SK-N-SH treated with all-trans-retinoic acid at 6 μM for 48 hours (cell line): ENCODE measurements at regions not wholly inside any gene's neighbourhood (a gene's known extent, or its start where the extent isn't known, plus 50 kb on each side); places are given as distances from the start of the nearest gene placed in this dataset.

Experiments used
- ARNTL ChIP-seq: fragments of 450-650 bp; formaldehyde crosslinking; IDR thresholded peaks from 2 replicates; pipeline ENCODE4 v1.5.0; 2020; ENCODE audit warnings: low read depth, mild to moderate bottlenecking, moderate library complexity, borderline replicate concordance
- BACH2 ChIP-seq: fragments of 250-450 bp; sonication (Bioruptor Pico); IDR thresholded peaks from 2 replicates; pipeline ENCODE4 v1.9.0; 2021; ENCODE audit warnings: mild to moderate bottlenecking, borderline replicate concordance
- ZFP30 ChIP-seq: fragments of 450-650 bp; formaldehyde crosslinking; IDR thresholded peaks from 2 replicates; pipeline ENCODE4 v1.5.0; 2022; ENCODE audit warnings: mild to moderate bottlenecking, moderate library complexity

DNA sequence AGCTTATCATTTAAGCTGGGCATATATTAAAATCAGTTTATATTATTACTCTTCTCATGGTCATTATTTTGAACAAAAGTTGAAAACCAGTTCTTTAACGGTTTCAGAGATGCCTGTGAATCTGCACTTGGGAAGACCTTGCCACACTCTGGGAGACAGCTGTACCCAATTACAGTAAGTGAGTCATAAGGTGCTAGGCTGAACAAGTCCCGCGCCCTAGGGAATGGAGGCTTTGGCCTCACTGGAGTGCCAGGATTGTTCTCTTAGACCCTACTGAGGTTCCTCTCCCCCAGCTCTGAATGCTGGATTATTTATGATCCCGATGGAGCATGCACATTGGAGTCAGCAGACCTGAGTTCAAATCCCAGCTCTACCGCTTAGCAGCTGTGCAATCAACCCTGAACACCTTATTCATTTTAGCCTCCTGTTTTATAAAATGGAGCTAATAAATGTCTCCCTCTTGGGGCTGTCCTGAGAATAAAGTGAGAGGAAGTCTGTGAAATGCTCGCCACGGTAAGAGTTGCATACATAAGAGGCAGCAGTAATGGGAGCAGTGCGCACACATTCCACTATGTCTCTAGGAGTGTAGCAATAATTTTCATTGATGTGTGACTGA lies 266.2 kb downstream of the FOXD2 start:
- no peak for TF ChIP-seq BACH2 (CRISPR knock-in tag)
- no peak for TF ChIP-seq ARNTL (CRISPR knock-in tag)
- TF ChIP-seq ZFP30 = no peak
